K562 (cell line): ENCODE measurements at regions not wholly inside any gene's neighbourhood (a gene's known extent, or its start where the extent isn't known, plus 50 kb on each side); places are given as distances from the start of the nearest gene placed in this dataset.
A peak's percentile ranks its signal among the peaks of the same experiment; 100 is the strongest.

Experiments used
- ATAC-seq: fragments of 200-7000 bp; cut with Tn5 transposase; 3 replicates; pipeline ENCODE4 v1.9.1; 2020; ENCODE audit warnings: moderate library complexity
- BruUV-seq: library from RNA; stranded (reverse); fragments of 400-500 nt; replicated peaks from 2 replicates; lab custom pipeline; 2021; lab: Mats Ljungman, UMichigan
- CTCF ChIA-PET: fragments of 300-600 bp; formaldehyde crosslinking; extraction: SDS; loops from one replicate; lab custom pipeline; 2021; ENCODE audit warnings: low intra/inter-chr PET ratio; lab: Yijun Ruan, JAX
- POLR2A ChIA-PET: fragments of 300-600, 350-650 bp; sonication (Branson Sonifier 250); formaldehyde crosslinking; extraction: SDS; loops from one replicate; lab custom pipeline; 2021; ENCODE audit warnings: antibody characterized with exemption, inconsistent platforms; lab: Yijun Ruan, JAX
- DNase-seq, 4 experiments: peaks; one replicate each; pipeline versions ENCODE4 v3.0.0 to v3.0.0-alpha.2; 2011 to 2018; ENCODE audit warnings: low spot score in 3 of 4, mixed read lengths in 3 of 4; ENCODE audit errors: extremely low read depth in 1 of 4
- FAIRE-seq: peaks from 2 replicates; lab custom pipeline; 2011; peaks lifted over from hg19 to GRCh38; lab: Jason Lieb, UNC
- H2AFZ ChIP-seq: 2 replicates; pipeline ENCODE4 v1.6.0; 2011; ENCODE audit warnings: low read depth, low read length, control low read depth, inconsistent platforms
- H3K27ac ChIP-seq: fragments of 200-600 bp; 3 replicates; pipeline ENCODE4 v1.8.0; 2011; ENCODE audit warnings: low read depth, mild to moderate bottlenecking, control low read depth, inconsistent platforms, low read length, moderate library complexity, mixed read lengths; ENCODE audit errors: extremely low read depth
- H3K27me3 ChIP-seq, 2 experiments: fragments of 300-600 bp in 1 of 2; 2 replicates in 1 of 2; 3 replicates in 1 of 2; pipeline versions ENCODE4 v1.6.0 to v1.8.0; 2011; ENCODE audit warnings: inconsistent platforms in 2 of 2, low read length in 2 of 2, mild to moderate bottlenecking in 1 of 2, mixed read lengths in 1 of 2, moderate library complexity in 1 of 2; ENCODE audit not compliant: control insufficient read depth in 2 of 2, insufficient read depth in 2 of 2
- H3K36me3 ChIP-seq: fragments of 300-600 bp; 3 replicates; pipeline ENCODE4 v1.8.0; 2011; ENCODE audit warnings: mild to moderate bottlenecking, low read length, inconsistent platforms; ENCODE audit not compliant: control insufficient read depth, insufficient read depth
- H3K4me1 ChIP-seq, 2 experiments: fragments of 200-600 bp in 1 of 2; replicated peaks in 1 of 2; 2 replicates in 1 of 2; 3 replicates in 1 of 2; pipeline versions ENCODE4 v1.5.1 to v1.8.0; 2011; ENCODE audit warnings: inconsistent platforms in 2 of 2, low read length in 2 of 2, mild to moderate bottlenecking in 1 of 2, mixed read lengths in 1 of 2, moderate library complexity in 1 of 2; ENCODE audit not compliant: control insufficient read depth in 2 of 2, insufficient read depth in 2 of 2
- H3K4me2 ChIP-seq: 2 replicates; pipeline ENCODE4 v1.6.1; 2011; ENCODE audit warnings: low read length, control low read depth, inconsistent platforms, mixed read lengths; ENCODE audit not compliant: insufficient read depth
- H3K4me3 ChIP-seq: fragments of 200-600 bp; sonication (generic), shearing (Covaris generic); 2 replicates; pipeline ENCODE4 v1.5.1; 2016; ENCODE audit warnings: control low read depth, inconsistent platforms
- H3K79me2 ChIP-seq: fragments of 200-600 bp; 3 replicates; pipeline ENCODE4 v1.8.0; 2011; ENCODE audit warnings: low read length, inconsistent platforms; ENCODE audit not compliant: control insufficient read depth, insufficient read depth
- H3K9ac ChIP-seq, 2 experiments: 2 replicates each; pipeline versions ENCODE4 v1.6.0 to v1.6.1; 2011; ENCODE audit warnings: low read depth in 2 of 2, low read length in 2 of 2, control low read depth in 1 of 2, inconsistent platforms in 1 of 2, mild to moderate bottlenecking in 1 of 2, mixed read lengths in 1 of 2; ENCODE audit not compliant: insufficient read depth in 1 of 2
- H3K9me1 ChIP-seq: one replicate; pipeline ENCODE4 v1.6.0; 2011; ENCODE audit warnings: inconsistent platforms, mild to moderate bottlenecking, low read length, moderate library complexity; ENCODE audit not compliant: control insufficient read depth, insufficient read depth
- H3K9me3 ChIP-seq: replicated peaks from 2 replicates; pipeline ENCODE4 v1.5.1; 2011; ENCODE audit warnings: low read depth, low read length, inconsistent platforms; ENCODE audit not compliant: control insufficient read depth, insufficient read depth
- H4K20me1 ChIP-seq: replicated peaks from 2 replicates; pipeline ENCODE4 v1.6.1; 2011; ENCODE audit warnings: low read length, inconsistent platforms, mixed read lengths; ENCODE audit not compliant: control insufficient read depth, insufficient read depth
- BRD4 ChIP-seq: fragments of 200-600 bp; sonication (generic); IDR thresholded peaks from 2 replicates; pipeline ENCODE4 v1.6.1; 2017; ENCODE audit warnings: inconsistent platforms
- BRD9 ChIP-seq: fragments of 450-650 bp; IDR thresholded peaks from 2 replicates; pipeline ENCODE4 v1.6.1; 2018; ENCODE audit warnings: low read depth; ENCODE audit not compliant: partially characterized antibody
- DIDO1 ChIP-seq: fragments of 450-650 bp; IDR thresholded peaks from 2 replicates; pipeline ENCODE4 v1.6.1; 2016; ENCODE audit warnings: low read depth, missing biosample characterization, missing genetic modification characterization
- MAFG ChIP-seq: fragments of 450-650 bp; conservative IDR thresholded peaks from 2 replicates; pipeline ENCODE4 v1.6.1; 2016; ENCODE audit warnings: missing genetic modification characterization, missing compliant biosample characterization
- NFRKB ChIP-seq: fragments of 450-650 bp; IDR thresholded peaks from 2 replicates; pipeline ENCODE4 v1.6.1; 2016; ENCODE audit warnings: low read depth
- NUFIP1 ChIP-seq: fragments of 450-650 bp; IDR thresholded peaks from 2 replicates; pipeline ENCODE4 v1.6.1; 2018; ENCODE audit not compliant: partially characterized antibody
- PPARD ChIP-seq: fragments of 250-450 bp; sonication (Bioruptor Pico); IDR thresholded peaks from 2 replicates; pipeline ENCODE4 v1.8.0; 2022; ENCODE audit warnings: inconsistent platforms, mild to moderate bottlenecking, moderate library complexity
- ZBTB7A ChIP-seq: IDR thresholded peaks from 2 replicates; pipeline ENCODE4 v1.6.1; 2011; ENCODE audit warnings: low read depth, mild to moderate bottlenecking, low read length, moderate library complexity, borderline replicate concordance; ENCODE audit not compliant: control insufficient read depth
- ZNF695 ChIP-seq: fragments of 450-650 bp; formaldehyde crosslinking; IDR thresholded peaks from 2 replicates; pipeline ENCODE4 v1.4.0; 2020; ENCODE audit warnings: mild to moderate bottlenecking, moderate library complexity
- WGBS: fragments of 100-300 bp; shearing (Covaris generic); methylation state at CpG from one replicate; pipeline ENCODE4 v1.1.6; 2016; ENCODE audit warnings: low coverage, mixed read lengths; ENCODE audit not compliant: insufficient coverage; ENCODE audit errors: missing lambda C conversion rate; 5-methylcytosine and 5-hydroxymethylcytosine counted together
- in situ Hi-C: fragments of 300-500 bp; cut with MboI; formaldehyde crosslinking; loops from 4 replicates; pipeline ENCODE4 v1.15.0; 2018; ENCODE audit warnings: inconsistent platforms, mixed read lengths
- intact Hi-C: fragments of 100-400 bp; cut with micrococcal nuclease; formaldehyde crosslinking; loops from 2 replicates; pipeline ENCODE4 v1.14.2; 2022
- TF ChIP-seq, protein P1 (sequence below): fragments of 250-450 bp; sonication (Bioruptor Pico); IDR thresholded peaks from 2 replicates; pipeline ENCODE4 v1.5.0; 2020; ENCODE audit warnings: mild to moderate bottlenecking
- TF ChIP-seq, protein P2 (sequence below), 2 experiments: IDR thresholded peaks; 2 replicates each; pipeline ENCODE4 v1.6.1; 2012; ENCODE audit warnings: improper control_type of control experiment in 2 of 2, low read depth in 2 of 2, low read length in 2 of 2, borderline replicate concordance in 1 of 2

DNA sequence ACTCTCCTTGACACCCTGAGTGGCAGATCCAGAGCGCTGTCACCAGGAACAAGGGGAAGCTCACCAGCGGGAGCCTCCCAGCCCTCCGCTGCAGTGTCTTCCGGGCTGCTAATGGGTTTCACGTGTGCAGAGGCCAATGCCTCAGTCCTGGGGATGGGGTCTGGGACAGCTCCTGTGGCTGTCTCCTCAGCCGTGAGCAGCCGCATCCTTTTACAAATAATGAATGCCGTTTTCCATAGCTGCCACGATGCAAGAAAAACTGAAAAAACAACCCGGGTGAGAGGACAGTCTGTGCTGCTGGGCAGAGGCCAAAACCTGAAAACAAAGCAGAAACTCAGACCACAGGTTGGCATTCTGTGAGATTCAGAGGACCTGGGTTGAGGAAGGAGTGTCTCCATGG lies 212.2 kb upstream of the RAB4A start:
- Histone ChIP-seq H3K79me2 (no peaks in the 10 kb centered on the region), H3K9ac (no peak overlapping the region), H2AFZ (no peak overlapping the region), H3K27ac (no peak overlapping the region), H3K36me3 (no peaks in the 10 kb centered on the region), H3K4me3 (no peak overlapping the region), H4K20me1 (no peaks in the 10 kb centered on the region), H3K9me3 (no peaks in the 10 kb centered on the region), H3K9me1 (no peaks in the 10 kb centered on the region), H3K27me3 (peaks cover 20 to 49% of the 10 kb centered on the region in 2 experiments), H3K4me1 (peaks cover 0 to 3% of the 10 kb centered on the region in 2 experiments; a peak in 1 of 5 replicates), H3K4me2 (no peak overlapping the region)
- ChIA-PET CTCF (no interaction called here), POLR2A (interaction anchor here (0.6 to 1.3 kb wide), 3 partner anchors 9 to 109 kb away, joined by 4 to 6 read pairs (median 4); no protein-coding TSS in a partner anchor)
- WGBS: 0% methylated on average over 10 of the region's 10 CpGs
- intact Hi-C loops (no loop called here), in situ Hi-C loops (no loop called here)
- no TSS peak for BruUV-seq
- DNase-seq (no peak), ATAC-seq (no peak; the same call in 2 of the 3 replicates), FAIRE-seq (no peak)
- TF ChIP-seq DIDO1: no peak

DNA sequence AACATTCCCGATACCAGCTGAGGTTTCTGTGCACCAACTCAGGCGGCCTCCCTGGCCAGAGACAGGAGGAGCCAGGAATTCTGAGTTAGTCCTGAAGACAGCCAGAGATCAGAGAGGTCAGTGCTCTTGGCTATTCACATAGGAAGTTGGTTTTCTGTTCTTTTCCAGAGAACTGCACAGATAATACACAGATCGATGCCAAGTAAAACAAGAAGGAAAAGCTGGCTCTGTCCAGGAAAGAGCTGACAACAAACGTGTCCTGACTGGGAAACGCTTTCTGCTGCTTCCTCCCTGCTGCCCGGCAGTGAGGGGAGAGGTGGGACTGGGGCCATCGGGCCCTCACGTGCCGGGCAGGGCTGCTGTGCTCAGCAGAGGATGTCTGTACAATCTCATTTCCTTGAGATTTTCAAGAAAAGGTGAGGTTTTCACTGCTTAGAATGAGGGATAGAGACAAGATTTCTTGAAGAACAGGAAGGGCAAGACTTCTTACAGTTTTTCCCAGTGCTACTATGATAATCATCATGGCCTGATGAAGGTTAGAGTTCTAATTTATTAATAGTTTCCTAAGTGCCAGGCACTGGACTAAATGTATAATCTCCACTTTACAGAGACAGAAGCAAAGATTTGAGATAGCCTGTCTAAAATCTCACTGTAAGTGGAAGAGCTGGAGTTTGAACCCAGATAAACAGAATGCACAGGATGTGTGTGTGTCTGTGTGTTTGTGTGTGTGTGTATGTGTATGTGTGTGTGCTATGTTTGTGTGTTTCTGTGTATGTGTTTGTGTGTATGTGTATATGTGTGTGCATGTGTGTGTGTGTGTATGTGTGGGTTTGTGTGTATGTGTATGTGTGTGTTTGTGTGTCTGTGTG lies 211.0 kb upstream of the RAB4A start:
- WGBS: 0% methylated on average over 9 of the region's 9 CpGs
- H3K27me3 ChIP-seq: peaks cover 20 to 55% of the 10 kb centered on the region in 2 experiments
- H3K4me2 ChIP-seq: no peak overlapping the region
- no peak overlapping the region for H2AFZ ChIP-seq
- ChIA-PET POLR2A (no interaction called here), CTCF (no interaction called here)
- no peak overlapping the region for H3K4me3 ChIP-seq
- in situ Hi-C loops: no loop called here
- no TSS peak for BruUV-seq
- H3K9me1 ChIP-seq: no peaks in the 10 kb centered on the region
- H3K9me3 ChIP-seq: no peaks in the 10 kb centered on the region
- H3K36me3 ChIP-seq: no peaks in the 10 kb centered on the region
- peaks cover 0 to 3% of the 10 kb centered on the region in 2 experiments; a peak in 1 of 5 replicates for H3K4me1 ChIP-seq
- H3K9ac ChIP-seq: 0 out of 4 replicates have a peak overlapping the region, but pooled peaks of 1 of the 2 experiments have one; percentile 14
- no peaks in the 10 kb centered on the region for H4K20me1 ChIP-seq
- ATAC-seq (no peak; the same call in 2 of the 3 replicates), DNase-seq (no peak), FAIRE-seq (peak; percentile 32)
- intact Hi-C loops: no loop called here
- H3K27ac ChIP-seq: no peak overlapping the region
- no peaks in the 10 kb centered on the region for H3K79me2 ChIP-seq
- no peak for TF ChIP-seq NFRKB
- no peak for TF ChIP-seq NUFIP1
- TF ChIP-seq ZNF695 (CRISPR knock-in tag): no peak
- no peak for TF ChIP-seq ZBTB7A
- TF ChIP-seq, protein P1, sequence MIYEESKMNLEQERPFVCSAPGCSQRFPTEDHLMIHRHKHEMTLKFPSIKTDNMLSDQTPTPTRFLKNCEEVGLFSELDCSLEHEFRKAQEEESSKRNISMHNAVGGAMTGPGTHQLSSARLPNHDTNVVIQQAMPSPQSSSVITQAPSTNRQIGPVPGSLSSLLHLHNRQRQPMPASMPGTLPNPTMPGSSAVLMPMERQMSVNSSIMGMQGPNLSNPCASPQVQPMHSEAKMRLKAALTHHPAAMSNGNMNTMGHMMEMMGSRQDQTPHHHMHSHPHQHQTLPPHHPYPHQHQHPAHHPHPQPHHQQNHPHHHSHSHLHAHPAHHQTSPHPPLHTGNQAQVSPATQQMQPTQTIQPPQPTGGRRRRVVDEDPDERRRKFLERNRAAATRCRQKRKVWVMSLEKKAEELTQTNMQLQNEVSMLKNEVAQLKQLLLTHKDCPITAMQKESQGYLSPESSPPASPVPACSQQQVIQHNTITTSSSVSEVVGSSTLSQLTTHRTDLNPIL (CRISPR knock-in tag): no peak
- no peak for TF ChIP-seq BRD9
- TF ChIP-seq PPARD (CRISPR knock-in tag): no peak
- TF ChIP-seq, protein P2, sequence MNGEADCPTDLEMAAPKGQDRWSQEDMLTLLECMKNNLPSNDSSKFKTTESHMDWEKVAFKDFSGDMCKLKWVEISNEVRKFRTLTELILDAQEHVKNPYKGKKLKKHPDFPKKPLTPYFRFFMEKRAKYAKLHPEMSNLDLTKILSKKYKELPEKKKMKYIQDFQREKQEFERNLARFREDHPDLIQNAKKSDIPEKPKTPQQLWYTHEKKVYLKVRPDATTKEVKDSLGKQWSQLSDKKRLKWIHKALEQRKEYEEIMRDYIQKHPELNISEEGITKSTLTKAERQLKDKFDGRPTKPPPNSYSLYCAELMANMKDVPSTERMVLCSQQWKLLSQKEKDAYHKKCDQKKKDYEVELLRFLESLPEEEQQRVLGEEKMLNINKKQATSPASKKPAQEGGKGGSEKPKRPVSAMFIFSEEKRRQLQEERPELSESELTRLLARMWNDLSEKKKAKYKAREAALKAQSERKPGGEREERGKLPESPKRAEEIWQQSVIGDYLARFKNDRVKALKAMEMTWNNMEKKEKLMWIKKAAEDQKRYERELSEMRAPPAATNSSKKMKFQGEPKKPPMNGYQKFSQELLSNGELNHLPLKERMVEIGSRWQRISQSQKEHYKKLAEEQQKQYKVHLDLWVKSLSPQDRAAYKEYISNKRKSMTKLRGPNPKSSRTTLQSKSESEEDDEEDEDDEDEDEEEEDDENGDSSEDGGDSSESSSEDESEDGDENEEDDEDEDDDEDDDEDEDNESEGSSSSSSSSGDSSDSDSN (IDR thresholded peaks at IDR 0.05; ENCODE audit: borderline replicate concordance in 1 of 2, low read depth in 2 of 2, low read length in 2 of 2): no peak
- no peak for TF ChIP-seq MAFG (tag)
- TF ChIP-seq BRD4: no peak
